H1 (cell line): ENCODE measurements at regions not wholly inside any gene's neighbourhood (a gene's known extent, or its start where the extent isn't known, plus 50 kb on each side); places are given as distances from the start of the nearest gene placed in this dataset.

Experiments used
- CTCF ChIA-PET: fragments of 300-600 bp; sonication (Branson Sonifier 250); formaldehyde crosslinking; loops from one replicate; lab custom pipeline; 2021; ENCODE audit not compliant: partially characterized antibody; lab: Charles Lee
- POLR2A ChIA-PET: fragments of 300-600 bp; sonication (Branson Sonifier 250); formaldehyde crosslinking; loops from one replicate; lab custom pipeline; 2021; ENCODE audit warnings: inconsistent platforms; ENCODE audit not compliant: partially characterized antibody; lab: Charles Lee
- DNase-seq, 2 experiments: peaks; one replicate each; pipeline versions ENCODE4 v3.0.0 to v3.0.0-alpha.2; 2010 to 2022; ENCODE audit warnings: low spot score in 2 of 2, low read depth in 1 of 2, mixed read lengths in 1 of 2
- FAIRE-seq: peaks from 2 replicates; lab custom pipeline; 2011; peaks lifted over from hg19 to GRCh38; lab: Jason Lieb, UNC
- H2AFZ ChIP-seq: 2 replicates; pipeline ENCODE4 v1.8.1; 2012; ENCODE audit warnings: low read length, inconsistent platforms
- H2AK5ac ChIP-seq: 2 replicates; pipeline ENCODE4 v1.6.1; 2013; ENCODE audit warnings: low read depth, low read length
- H2BK120ac ChIP-seq: replicated peaks from 2 replicates; pipeline ENCODE3; 2013; ENCODE audit warnings: low read depth, low read length, inconsistent platforms
- H2BK12ac ChIP-seq: 2 replicates; pipeline ENCODE4 v1.6.1; 2013; ENCODE audit warnings: low read depth, low read length
- H2BK15ac ChIP-seq: 2 replicates; pipeline ENCODE4 v1.6.1; 2013; ENCODE audit warnings: low read length
- H2BK20ac ChIP-seq: 2 replicates; pipeline ENCODE4 v1.6.1; 2013; ENCODE audit warnings: low read length
- H2BK5ac ChIP-seq: 2 replicates; pipeline ENCODE4 v1.6.1; 2013; ENCODE audit warnings: low read depth, low read length
- H3K14ac ChIP-seq: 2 replicates; pipeline ENCODE4 v1.6.1; 2013; ENCODE audit warnings: inconsistent platforms; ENCODE audit not compliant: insufficient read length
- H3K18ac ChIP-seq: 2 replicates; pipeline ENCODE4 v1.6.1; 2013; ENCODE audit warnings: low read length; ENCODE audit errors: extremely low read depth
- H3K23ac ChIP-seq: 2 replicates; pipeline ENCODE4 v1.6.1; 2013; ENCODE audit warnings: inconsistent platforms; ENCODE audit not compliant: insufficient read length
- H3K23me2 ChIP-seq: 2 replicates; pipeline ENCODE4 v1.6.1; 2013; ENCODE audit warnings: low read depth, low read length
- H3K27ac ChIP-seq: 2 replicates; pipeline ENCODE4 v1.6.1; 2011; ENCODE audit warnings: low read depth, low read length, inconsistent platforms
- H3K27me3 ChIP-seq, 4 experiments: replicated peaks in 1 of 4; 1 replicate in 1 of 4; 2 replicates in 3 of 4; pipeline versions ENCODE4 v1.6.1 to v1.8.1; 2011 to 2013; ENCODE audit warnings: low read length in 3 of 4, mild to moderate bottlenecking in 3 of 4, inconsistent platforms in 2 of 4, mixed read lengths in 2 of 4, moderate library complexity in 1 of 4; ENCODE audit not compliant: control insufficient read depth in 3 of 4, insufficient read depth in 3 of 4; ENCODE audit errors: extremely low read depth in 1 of 4
- H3K36me3 ChIP-seq, 4 experiments: 2 replicates each; pipeline versions ENCODE4 v1.6.1 to v1.8.1; 2011 to 2013; ENCODE audit warnings: mild to moderate bottlenecking in 4 of 4, low read length in 3 of 4, moderate library complexity in 2 of 4, control low read depth in 1 of 4, inconsistent platforms in 1 of 4; ENCODE audit not compliant: insufficient read depth in 4 of 4, control insufficient read depth in 2 of 4
- H3K4ac ChIP-seq: replicated peaks from 2 replicates; pipeline ENCODE3; 2013; ENCODE audit warnings: low read length, low read depth, mixed read lengths, inconsistent platforms; ENCODE audit not compliant: insufficient read length
- H3K4me1 ChIP-seq, 4 experiments: replicated peaks in 1 of 4; 1 replicate in 1 of 4; 2 replicates in 3 of 4; pipeline versions ENCODE4 v1.6.1 to v1.8.1; 2011 to 2013; ENCODE audit warnings: low read length in 3 of 4, inconsistent platforms in 2 of 4, mixed read lengths in 1 of 4; ENCODE audit not compliant: insufficient read depth in 4 of 4, control insufficient read depth in 3 of 4
- H3K4me2 ChIP-seq, 2 experiments: 2 replicates each; pipeline versions ENCODE4 v1.6.1 to v1.8.1; 2011 to 2013; ENCODE audit warnings: low read depth in 2 of 2, low read length in 2 of 2, control low read depth in 1 of 2, inconsistent platforms in 1 of 2, mild to moderate bottlenecking in 1 of 2; ENCODE audit not compliant: insufficient read depth in 1 of 2
- H3K4me3 ChIP-seq, 4 experiments: fragments of 200-600, 300-600 bp in 1 of 4; sonication (generic), shearing (Covaris generic), sonication (Bioruptor Twin) in 1 of 4; 2 replicates each; pipeline versions ENCODE4 v1.5.1 to v1.8.1; 2011 to 2016; ENCODE audit warnings: low read length in 4 of 4, low read depth in 3 of 4, control low read depth in 2 of 4, inconsistent platforms in 2 of 4, mild to moderate bottlenecking in 2 of 4, mixed read lengths in 1 of 4, moderate library complexity in 1 of 4; ENCODE audit not compliant: insufficient read depth in 2 of 4; ENCODE audit errors: extremely low read depth in 1 of 4
- H3K56ac ChIP-seq: replicated peaks from 2 replicates; pipeline ENCODE3; 2013; ENCODE audit warnings: low read depth, mild to moderate bottlenecking, mixed read lengths, low read length, inconsistent platforms; ENCODE audit not compliant: insufficient read length
- H3K79me1 ChIP-seq: 2 replicates; pipeline ENCODE4 v1.6.1; 2013; ENCODE audit warnings: low read depth, low read length, control low read depth
- H3K79me2 ChIP-seq, 2 experiments: 2 replicates each; pipeline versions ENCODE4 v1.6.1 to v1.8.1; 2012 to 2013; ENCODE audit warnings: low read length in 2 of 2, mild to moderate bottlenecking in 2 of 2, inconsistent platforms in 1 of 2; ENCODE audit not compliant: insufficient read depth in 2 of 2, control insufficient read depth in 1 of 2
- H3K9ac ChIP-seq, 4 experiments: replicated peaks in 1 of 4; 1 replicate in 1 of 4; 2 replicates in 3 of 4; pipeline versions ENCODE4 v1.6.1 to v1.8.1; 2011 to 2013; ENCODE audit warnings: low read depth in 3 of 4, low read length in 3 of 4, control low read depth in 2 of 4, mild to moderate bottlenecking in 2 of 4, moderate library complexity in 2 of 4, inconsistent platforms in 1 of 4; ENCODE audit errors: extremely low read depth in 1 of 4
- H3K9me3 ChIP-seq, 2 experiments: 2 replicates each; pipeline versions ENCODE4 v1.6.1 to v1.8.1; 2012 to 2013; ENCODE audit warnings: mild to moderate bottlenecking in 2 of 2, moderate library complexity in 2 of 2, control low read depth in 1 of 2, inconsistent platforms in 1 of 2, low read depth in 1 of 2, low read length in 1 of 2, mixed read lengths in 1 of 2; ENCODE audit not compliant: insufficient read depth in 2 of 2
- H4K20me1 ChIP-seq, 2 experiments: replicated peaks in 1 of 2; 2 replicates each; pipeline versions ENCODE3 to v1.8.1; 2011 to 2013; ENCODE audit warnings: inconsistent platforms in 2 of 2, low read length in 2 of 2, mild to moderate bottlenecking in 1 of 2; ENCODE audit not compliant: insufficient read depth in 2 of 2, control insufficient read depth in 1 of 2
- H4K5ac ChIP-seq: 2 replicates; pipeline ENCODE4 v1.6.1; 2013; ENCODE audit warnings: low read length, low read depth, mixed read lengths, inconsistent platforms; ENCODE audit not compliant: insufficient read length
- H4K8ac ChIP-seq: 2 replicates; pipeline ENCODE4 v1.8.0; 2013; ENCODE audit warnings: mild to moderate bottlenecking, moderate library complexity, low read length, inconsistent platforms; ENCODE audit not compliant: insufficient read depth; ENCODE audit errors: extremely low read depth
- H4K91ac ChIP-seq: replicated peaks from 2 replicates; pipeline ENCODE3; 2013; ENCODE audit warnings: low read length, mixed read lengths, inconsistent platforms; ENCODE audit not compliant: insufficient read length
- BRCA1 ChIP-seq: IDR thresholded peaks from 2 replicates; pipeline ENCODE4 v1.6.1; 2012; ENCODE audit warnings: low read depth, low read length, improper control_type of control experiment
- CBX5 ChIP-seq: fragments of 300-800, 300-1000 bp; sonication (generic); IDR thresholded peaks from 2 replicates; pipeline ENCODE4 v1.7.1; 2016; ENCODE audit warnings: antibody characterized with exemption, low read length, low read depth
- CHD2 ChIP-seq: IDR thresholded peaks from 2 replicates; pipeline ENCODE4 v1.6.1; 2012; ENCODE audit warnings: low read length, improper control_type of control experiment
- JUND ChIP-seq: IDR thresholded peaks from 2 replicates; pipeline ENCODE4 v1.6.1; 2011; ENCODE audit warnings: mild to moderate bottlenecking, improper control_type of control experiment, low read length
- SP4 ChIP-seq: IDR thresholded peaks from 2 replicates; pipeline ENCODE4 v1.6.1; 2012; ENCODE audit warnings: low read length, inconsistent platforms
- WGBS, 2 experiments: shearing (Covaris generic) in 1 of 2; methylation state at CpG; one replicate each; pipeline versions ENCODE4 v1.1.6 to v1.1.7; 2013 to 2015; ENCODE audit warnings: low lambda C conversion rate in 2 of 2, mixed read lengths in 2 of 2, inconsistent platforms in 1 of 2, low coverage in 1 of 2, missing lambda C conversion rate in 1 of 2; ENCODE audit not compliant: insufficient replicate concordance in 2 of 2, insufficient coverage in 1 of 2, insufficient read length in 1 of 2; ENCODE audit errors: extremely low coverage in 1 of 2, missing lambda C conversion rate in 1 of 2; 5-methylcytosine and 5-hydroxymethylcytosine counted together

- H2BK120ac ChIP-seq: no peak overlapping the region
- H3K18ac ChIP-seq: no peak overlapping the region
- H3K27ac ChIP-seq: no peak overlapping the region
- no peaks in the 10 kb centered on the region; a peak in 1 of 7 replicates for H3K27me3 ChIP-seq
- no peak overlapping the region for H3K56ac ChIP-seq
- 87% methylated on average over 2 of the region's 2 CpGs; no CpG with 5 or more reads in 1 of the 2 experiments for WGBS, 2 experiments
- no peak overlapping the region for H3K4me3 ChIP-seq
- no peak overlapping the region for H2BK12ac ChIP-seq
- H2AFZ ChIP-seq: no peak overlapping the region
- no peak for DNase-seq
- ChIA-PET CTCF (interaction anchor here (0.9 kb wide), 1 partner anchor 193 kb away, joined by 3 read pairs; no protein-coding TSS in a partner anchor), POLR2A (no interaction called here)
- no peaks in the 10 kb centered on the region for H3K9me3 ChIP-seq
- H3K9ac ChIP-seq: no peak overlapping the region
- no peaks in the 10 kb centered on the region for H3K23me2 ChIP-seq
- no peak overlapping the region for H3K14ac ChIP-seq
- H3K79me2 ChIP-seq: no peaks in the 10 kb centered on the region
- no peak overlapping the region for H2AK5ac ChIP-seq
- H4K5ac ChIP-seq: no peak overlapping the region
- no peaks in the 10 kb centered on the region for H3K36me3 ChIP-seq
- no peak overlapping the region for H2BK20ac ChIP-seq
- no peak overlapping the region for H3K4me2 ChIP-seq
- H3K4me1 ChIP-seq: peaks cover 0 to 7% (median 0%) of the 10 kb centered on the region in 4 experiments; a peak in 1 of 7 replicates
- H3K23ac ChIP-seq: no peak overlapping the region
- H2BK5ac ChIP-seq: no peak overlapping the region
- no peak overlapping the region for H2BK15ac ChIP-seq
- TF ChIP-seq JUND (no peak), SP4 (no peak), CHD2 (no peak), CBX5 (no peak), BRCA1 (no peak)
- no peak overlapping the region for H4K8ac ChIP-seq
- H3K4ac ChIP-seq: no peak overlapping the region
- no peak overlapping the region for H4K91ac ChIP-seq
- H3K79me1 ChIP-seq: no peaks in the 10 kb centered on the region; the same call in 1 of the 2 replicates
- no peaks in the 10 kb centered on the region for H4K20me1 ChIP-seq
- no peak for FAIRE-seq
Observed at GRCh38 chr15:31781261-31781660, 249.1 kb upstream of the CHRNA7 start.
